Skeletal muscle tissue (tissue), 3 donors: ENCODE measurements at regions not wholly inside any gene's neighbourhood (a gene's known extent, or its start where the extent isn't known, plus 50 kb on each side); places are given as distances from the start of the nearest gene placed in this dataset.

ENCODE experiments used
- H3K27ac ChIP-seq: one replicate; pipeline ENCODE4 v1.7.0; 2013; ENCODE audit warnings: mild to moderate bottlenecking, low read depth, low read length, inconsistent platforms
- H3K27me3 ChIP-seq, 3 donors: one replicate each; pipeline ENCODE4 v1.7.0; 2013; ENCODE audit warnings: low read length in 3 of 3; ENCODE audit not compliant: control insufficient read depth in 3 of 3, insufficient read depth in 3 of 3
- H3K36me3 ChIP-seq, 3 donors: one replicate each; pipeline ENCODE4 v1.7.0; 2013; ENCODE audit warnings: low read length in 3 of 3; ENCODE audit not compliant: control insufficient read depth in 3 of 3, insufficient read depth in 3 of 3
- H3K4me1 ChIP-seq, 3 donors: one replicate each; pipeline ENCODE4 v1.7.0; 2013; ENCODE audit warnings: low read length in 3 of 3, mild to moderate bottlenecking in 3 of 3; ENCODE audit not compliant: control insufficient read depth in 3 of 3, insufficient read depth in 3 of 3
- H3K4me3 ChIP-seq, 3 donors: one replicate each; pipeline ENCODE4 v1.7.0; 2013; ENCODE audit warnings: low read length in 3 of 3
- H3K9ac ChIP-seq, 3 donors: one replicate each; pipeline ENCODE4 v1.7.0; 2013; ENCODE audit warnings: low read length in 3 of 3, mild to moderate bottlenecking in 3 of 3, moderate library complexity in 2 of 3, low read depth in 1 of 3
- H3K9me3 ChIP-seq, 3 donors: one replicate each; pipeline ENCODE4 v1.7.0; 2013; ENCODE audit warnings: low read length in 3 of 3; ENCODE audit not compliant: control insufficient read depth in 3 of 3
- donor health status: Osteomylitis.

- Histone ChIP-seq H3K27me3 (no peaks in the 10 kb centered on the region), H3K36me3 (no peaks in the 10 kb centered on the region), H3K9me3 (no peaks in the 10 kb centered on the region), H3K27ac (no peak overlapping the region), H3K4me1 (no peaks in the 10 kb centered on the region), H3K9ac (no peak overlapping the region), H3K4me3 (no peak overlapping the region)
Measured at GRCh38 chr10:125401462-125401861, 241.1 kb upstream of the CTBP2 start.

- H3K4me1 ChIP-seq = no peaks in the 10 kb centered on the region
- no peaks in the 10 kb centered on the region for H3K9me3 ChIP-seq
- H3K4me3 ChIP-seq = no peak overlapping the region
- H3K27ac ChIP-seq = no peak overlapping the region
- H3K27me3 ChIP-seq = no peaks in the 10 kb centered on the region
- no peak overlapping the region for H3K9ac ChIP-seq
- no peaks in the 10 kb centered on the region for H3K36me3 ChIP-seq
Measured at GRCh38 chr10:125399289-125399688, 238.9 kb upstream of the CTBP2 start.

GRCh38 chr10:125398270-125398669, 237.9 kb upstream of the CTBP2 start:
- Histone ChIP-seq H3K27ac (no peak overlapping the region), H3K4me3 (no peak overlapping the region)

GRCh38 chr10:125397608-125398007, 237.2 kb upstream of the CTBP2 start:
- H3K36me3 ChIP-seq = no peaks in the 10 kb centered on the region
- H3K4me1 ChIP-seq = no peaks in the 10 kb centered on the region
- H3K4me3 ChIP-seq = no peak overlapping the region
- H3K27ac ChIP-seq = no peak overlapping the region
- no peak overlapping the region for H3K9ac ChIP-seq
- H3K27me3 ChIP-seq = no peaks in the 10 kb centered on the region
- H3K9me3 ChIP-seq = no peaks in the 10 kb centered on the region

More at GRCh38 chr10:125398270-125398669, 237.9 kb upstream of the CTBP2 start:
- Histone ChIP-seq H3K9ac (no peak overlapping the region), H3K4me1 (no peaks in the 10 kb centered on the region), H3K9me3 (no peaks in the 10 kb centered on the region), H3K36me3 (no peaks in the 10 kb centered on the region), H3K27me3 (no peaks in the 10 kb centered on the region)

GRCh38 chr10:125396676-125397075, 236.3 kb upstream of the CTBP2 start:
- H3K4me1 ChIP-seq = no peaks in the 10 kb centered on the region
- no peak overlapping the region for H3K27ac ChIP-seq
- H3K9me3 ChIP-seq = no peaks in the 10 kb centered on the region
- no peaks in the 10 kb centered on the region for H3K36me3 ChIP-seq
- no peak overlapping the region for H3K4me3 ChIP-seq
- H3K27me3 ChIP-seq = peaks cover 0 to 2% (median 0%) of the 10 kb centered on the region in 3 donors
- H3K9ac ChIP-seq = no peak overlapping the region

- H3K9ac ChIP-seq = no peak overlapping the region
- H3K27me3 ChIP-seq = peaks cover 0 to 2% (median 0%) of the 10 kb centered on the region in 3 donors
- H3K27ac ChIP-seq = no peak overlapping the region
- H3K4me1 ChIP-seq = no peaks in the 10 kb centered on the region
- H3K9me3 ChIP-seq = no peaks in the 10 kb centered on the region
- no peak overlapping the region for H3K4me3 ChIP-seq
- no peaks in the 10 kb centered on the region for H3K36me3 ChIP-seq
Measured at GRCh38 chr10:125392609-125393008, 232.2 kb upstream of the CTBP2 start.

GRCh38 chr10:125392154-125392553, 231.8 kb upstream of the CTBP2 start:
- no peak overlapping the region for H3K9ac ChIP-seq
- no peak overlapping the region for H3K4me3 ChIP-seq
- no peaks in the 10 kb centered on the region for H3K36me3 ChIP-seq
- H3K27me3 ChIP-seq = peaks cover 0 to 2% (median 0%) of the 10 kb centered on the region in 3 donors
- H3K9me3 ChIP-seq = no peaks in the 10 kb centered on the region
- no peaks in the 10 kb centered on the region for H3K4me1 ChIP-seq
- H3K27ac ChIP-seq = no peak overlapping the region

- H3K4me3 ChIP-seq = no peak overlapping the region
- peaks cover 0 to 7% (median 6%) of the 10 kb centered on the region in 3 donors for H3K27me3 ChIP-seq
- no peaks in the 10 kb centered on the region for H3K9me3 ChIP-seq
- no peaks in the 10 kb centered on the region for H3K4me1 ChIP-seq
- no peaks in the 10 kb centered on the region for H3K36me3 ChIP-seq
- no peak overlapping the region for H3K27ac ChIP-seq
- no peak overlapping the region for H3K9ac ChIP-seq
Measured at GRCh38 chr10:125389648-125390047, 229.3 kb upstream of the CTBP2 start.

- peaks cover 0 to 2% (median 0%) of the 10 kb centered on the region in 3 donors for H3K9me3 ChIP-seq
- no peaks in the 10 kb centered on the region for H3K4me1 ChIP-seq
- H3K4me3 ChIP-seq = no peak overlapping the region
- no peak overlapping the region for H3K9ac ChIP-seq
- no peak overlapping the region for H3K27ac ChIP-seq
- peaks cover 0 to 1% (median 0%) of the 10 kb centered on the region in 3 donors for H3K27me3 ChIP-seq
- H3K36me3 ChIP-seq = no peaks in the 10 kb centered on the region
Measured at GRCh38 chr10:125379592-125379991, 219.2 kb upstream of the CTBP2 start.

GRCh38 chr10:125377368-125377767, 217.0 kb upstream of the CTBP2 start:
- Histone ChIP-seq H3K4me1 (no peaks in the 10 kb centered on the region), H3K9ac (no peak overlapping the region), H3K27me3 (no peaks in the 10 kb centered on the region), H3K9me3 (no peaks in the 10 kb centered on the region), H3K27ac (no peak overlapping the region), H3K36me3 (no peaks in the 10 kb centered on the region), H3K4me3 (no peak overlapping the region)

GRCh38 chr10:125375210-125375609, 214.8 kb upstream of the CTBP2 start:
- H3K9me3 ChIP-seq = no peaks in the 10 kb centered on the region
- no peak overlapping the region for H3K27ac ChIP-seq
- H3K9ac ChIP-seq = no peak overlapping the region
- no peaks in the 10 kb centered on the region for H3K36me3 ChIP-seq
- H3K4me1 ChIP-seq = no peaks in the 10 kb centered on the region
- no peak overlapping the region for H3K4me3 ChIP-seq
- peaks cover 0 to 7% (median 3%) of the 10 kb centered on the region in 3 donors for H3K27me3 ChIP-seq
